ENCODE measurements at regions not wholly inside any gene's neighbourhood (a gene's known extent, or its start where the extent isn't known, plus 50 kb on each side); places are given as distances from the start of the nearest gene placed in this dataset.

- DNase-seq (ENCODE audit: low read depth): no peak
Measured at GRCh38 chr1:5497503-5497902, 494.7 kb downstream of the NPHP4 start.

DNA sequence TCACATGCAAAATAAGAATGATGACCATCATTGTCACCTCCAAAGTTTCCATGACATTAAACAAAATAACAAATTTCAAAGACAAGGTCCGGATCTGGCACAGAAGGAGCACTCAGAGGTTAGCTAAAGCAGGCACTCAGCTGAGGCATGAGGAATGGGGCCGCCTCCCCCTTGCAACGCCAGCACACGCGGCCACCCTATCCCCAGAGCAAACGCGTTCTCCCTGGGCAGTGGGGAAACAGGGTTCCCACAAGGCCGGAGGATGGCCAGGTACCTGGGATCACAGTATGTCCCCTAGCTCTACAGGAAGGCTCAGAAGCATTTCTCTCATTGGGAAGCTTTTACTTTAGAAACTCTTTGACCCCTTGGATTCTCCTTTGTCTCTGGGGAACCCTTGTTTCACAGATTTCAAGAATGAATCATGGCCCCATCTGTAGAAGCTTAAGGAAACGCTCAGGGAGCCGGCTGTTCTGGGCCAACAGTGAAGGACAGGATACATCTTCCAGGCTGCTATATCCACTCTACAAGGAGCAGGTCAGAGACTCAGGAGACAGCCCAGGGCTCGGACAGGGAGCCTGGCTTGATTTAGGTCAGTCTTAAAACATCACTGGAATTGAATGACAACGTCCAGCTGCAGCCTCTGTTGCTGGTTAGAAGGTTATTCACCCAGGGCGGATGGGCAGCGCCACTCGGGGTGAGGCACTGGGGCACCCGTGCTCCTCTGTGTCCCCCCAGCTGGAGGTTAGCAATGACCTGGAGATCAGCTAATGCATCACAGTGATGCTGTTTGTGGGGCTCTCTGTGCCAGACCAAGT lies 496.4 kb downstream of the NPHP4 start:
- no peak for DNase-seq (ENCODE audit: low read depth)

- no peak for DNase-seq (ENCODE audit: low read depth)
Measured at GRCh38 chr1:5494518-5494917, 497.7 kb downstream of the NPHP4 start.

DNA sequence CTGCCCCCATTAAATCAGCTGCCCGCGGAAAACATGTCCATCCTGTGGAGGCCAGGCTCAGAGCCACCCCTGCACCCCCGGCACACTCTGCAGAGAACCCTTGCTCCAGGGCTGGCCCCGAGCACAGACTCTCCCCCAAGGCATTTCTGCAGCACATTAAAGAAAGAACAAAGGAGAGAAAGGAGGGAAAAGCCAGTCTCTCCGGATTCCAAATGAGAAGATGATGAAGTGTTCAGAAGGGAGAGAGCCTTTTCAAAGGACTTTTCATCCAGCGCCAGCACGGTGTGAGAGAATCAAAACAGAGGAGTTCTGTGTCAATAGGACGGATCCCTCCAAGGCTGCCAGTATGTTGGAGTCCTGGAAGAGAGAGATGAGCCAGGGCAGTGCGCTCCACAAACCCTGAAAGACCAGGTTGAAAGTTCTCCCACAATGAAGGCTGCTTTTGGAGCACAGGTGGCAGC lies 498.3 kb downstream of the NPHP4 start:
- no peak for DNase-seq (ENCODE audit: low read depth)

DNA sequence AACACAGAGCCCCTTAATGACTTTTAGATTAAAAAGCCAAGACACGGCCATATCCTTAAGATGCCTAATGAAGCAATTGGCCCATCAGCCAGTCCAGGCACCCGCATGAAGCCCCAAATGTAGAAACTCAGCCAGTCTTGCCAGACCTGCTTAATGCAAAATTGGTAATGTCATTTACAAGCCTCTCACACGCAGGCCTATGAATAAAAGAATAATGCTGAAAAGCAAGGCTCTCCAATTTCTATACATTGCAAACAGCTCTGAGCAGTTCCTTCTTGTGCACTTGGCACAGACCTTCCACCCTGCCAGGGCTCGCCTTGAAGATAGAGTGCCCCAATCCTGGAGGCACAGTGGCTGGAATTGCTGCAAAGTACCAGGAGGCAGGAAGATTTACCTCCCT lies 498.9 kb downstream of the NPHP4 start:
- DNase-seq (ENCODE audit: low read depth): no peak

DNA sequence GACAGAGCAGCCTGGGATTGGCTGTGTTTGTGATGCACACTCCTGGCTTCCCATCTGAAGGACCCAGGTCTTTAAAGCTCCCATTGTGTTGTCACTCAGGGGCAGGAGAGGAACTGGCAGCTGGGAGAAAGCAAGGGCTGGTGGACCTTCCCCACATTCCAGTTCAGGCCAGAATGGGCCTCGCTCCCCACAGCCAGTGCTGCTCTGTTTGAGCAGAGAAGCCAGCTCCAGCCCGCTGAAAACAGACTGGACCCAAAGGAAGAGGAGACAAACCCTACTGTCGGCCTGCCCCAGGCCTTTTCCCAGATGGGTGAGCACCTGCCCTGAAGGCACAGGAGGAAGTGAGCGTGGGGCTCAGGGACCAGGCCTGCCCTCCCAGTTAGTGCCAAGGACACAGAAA lies 499.4 kb downstream of the NPHP4 start:
- no peak for DNase-seq (ENCODE audit: low read depth)

DNA sequence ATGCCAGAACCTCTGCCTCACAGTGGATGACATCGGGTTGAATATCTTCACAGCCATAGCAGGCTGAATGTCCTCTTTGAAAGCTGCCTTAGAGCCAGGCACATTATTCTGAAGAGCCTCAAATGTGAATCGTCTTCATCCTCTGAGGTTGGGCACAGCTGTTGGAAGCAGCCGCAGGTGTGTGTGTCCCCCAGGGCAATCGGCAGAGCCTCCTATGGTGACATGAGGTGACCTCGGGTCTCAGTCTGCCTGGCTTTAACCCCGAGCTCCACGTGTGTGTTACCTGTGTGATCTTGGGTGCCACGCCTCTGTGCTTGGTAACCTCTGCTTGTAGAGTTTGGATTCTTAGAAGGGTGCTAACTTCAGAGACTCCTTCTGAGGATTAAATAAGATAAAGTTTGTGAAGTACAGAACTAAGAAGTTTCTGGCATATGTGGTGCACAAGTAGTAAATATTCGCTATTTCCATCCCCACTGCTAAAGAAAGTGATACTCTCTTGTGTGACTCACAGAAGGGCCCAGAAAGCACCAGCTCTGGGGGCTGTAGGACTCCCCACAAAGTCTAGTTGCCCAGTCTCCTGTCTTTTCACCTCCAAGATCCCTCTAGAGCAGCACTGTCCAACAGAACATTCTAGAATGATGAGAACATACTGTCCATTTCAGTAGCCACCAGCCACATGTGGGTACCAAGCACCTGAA lies 500.9 kb downstream of the NPHP4 start:
- no peak for DNase-seq (ENCODE audit: low read depth)

- no peak for DNase-seq (ENCODE audit: low read depth)
Measured at GRCh38 chr1:5490635-5491034, 501.6 kb downstream of the NPHP4 start.

DNA sequence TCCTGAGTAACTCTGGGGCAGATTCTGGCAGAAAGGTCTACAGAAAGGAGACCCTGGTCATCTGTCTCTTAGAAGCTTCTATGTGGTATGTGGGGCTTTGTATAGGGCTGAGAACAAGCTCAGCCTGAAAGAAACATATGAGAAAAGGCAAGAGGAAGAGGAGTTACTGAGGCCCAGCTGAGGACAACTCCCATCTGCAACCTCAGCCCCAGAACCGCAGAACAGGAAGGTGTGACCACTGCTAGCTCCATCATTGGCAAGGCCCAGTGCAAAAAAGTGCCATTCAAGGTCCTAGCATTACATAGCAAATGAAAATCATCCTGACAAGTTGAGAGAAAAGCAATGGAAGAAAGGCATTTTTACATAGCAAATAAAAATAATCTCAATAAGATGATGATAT lies 503.8 kb downstream of the NPHP4 start:
- no peak for DNase-seq (ENCODE audit: low read depth)

DNA sequence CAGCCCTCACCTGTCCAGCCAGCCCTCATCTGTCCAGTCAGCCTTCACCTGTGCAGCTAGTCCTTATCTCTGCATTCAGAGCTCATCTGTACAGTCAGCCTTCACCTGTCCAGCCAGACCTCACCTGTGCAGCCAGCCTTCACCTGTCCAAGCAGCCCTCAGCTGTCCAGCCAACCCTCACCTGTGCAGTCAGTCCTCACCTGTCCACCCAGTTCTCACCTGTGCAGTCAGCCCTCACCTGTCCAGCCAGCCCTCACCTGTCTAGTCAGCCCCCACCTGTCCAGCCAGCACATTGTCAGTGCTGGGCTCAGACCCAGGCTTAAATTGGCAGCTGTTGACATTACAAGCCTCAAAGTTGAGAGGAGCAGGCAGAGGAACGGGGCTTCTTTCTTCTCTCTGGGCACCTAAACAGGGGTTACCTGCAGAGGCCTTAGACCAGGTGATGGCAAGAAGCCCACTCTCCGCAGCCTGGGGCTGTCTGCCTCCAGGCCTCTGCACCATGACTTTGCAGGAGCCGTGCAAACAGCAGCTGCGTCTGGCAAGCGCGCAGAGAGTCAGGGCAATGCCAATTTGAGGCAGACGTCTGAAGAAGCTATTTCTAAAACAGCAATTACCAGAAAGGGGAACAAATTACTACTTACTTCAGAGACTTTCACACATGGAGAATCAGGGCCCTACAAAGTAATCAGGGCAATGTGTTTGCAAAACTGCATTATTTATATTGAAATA lies 506.1 kb downstream of the NPHP4 start:
- no peak for DNase-seq (ENCODE audit: low read depth)

DNA sequence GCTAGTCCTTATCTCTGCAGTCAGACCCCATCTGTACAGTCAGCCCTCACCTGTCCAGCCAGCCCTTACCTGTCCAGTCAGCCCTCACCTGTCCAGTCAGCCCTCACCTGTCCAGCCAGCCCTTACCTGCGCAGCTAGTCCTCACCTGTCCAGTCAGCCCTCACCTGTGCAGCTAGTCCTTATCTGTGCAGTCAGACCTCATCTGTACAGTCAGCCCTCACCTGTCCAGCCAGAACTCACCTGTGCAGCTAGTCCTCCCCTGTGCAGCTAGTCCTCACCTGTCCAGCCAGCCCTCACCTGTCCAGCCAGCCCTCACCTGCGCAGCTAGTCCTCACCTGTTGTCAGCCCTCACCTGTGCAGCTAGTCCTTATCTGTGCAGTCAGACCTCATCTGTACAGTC lies 506.8 kb downstream of the NPHP4 start:
- no peak for DNase-seq (ENCODE audit: low read depth)

- DNase-seq (ENCODE audit: low read depth): no peak
Measured at GRCh38 chr1:5484451-5485165, 507.6 kb downstream of the NPHP4 start.

- DNase-seq (ENCODE audit: low read depth): no peak
Measured at GRCh38 chr1:5481889-5482288, 510.3 kb downstream of the NPHP4 start.

DNA sequence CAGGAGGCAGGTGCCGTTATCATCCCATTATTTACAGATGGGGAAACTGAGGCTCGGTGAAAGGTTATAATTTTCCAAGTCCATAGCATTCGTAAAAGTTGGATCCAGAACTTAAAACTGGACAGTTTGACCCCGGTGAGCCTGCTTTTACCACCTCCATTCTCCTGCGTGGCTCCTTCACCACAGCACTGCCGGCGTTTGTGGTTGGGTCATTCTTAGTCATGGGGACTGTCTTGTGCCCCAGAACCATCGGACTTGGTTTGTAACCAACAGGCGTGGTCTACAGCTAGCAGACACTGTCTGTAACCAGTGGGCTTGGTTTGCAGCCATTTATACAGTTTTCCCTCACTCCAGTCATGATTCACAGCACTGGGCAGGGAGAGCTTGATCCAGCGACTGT lies 511.3 kb downstream of the NPHP4 start:
- no peak for DNase-seq (ENCODE audit: low read depth)

DNA sequence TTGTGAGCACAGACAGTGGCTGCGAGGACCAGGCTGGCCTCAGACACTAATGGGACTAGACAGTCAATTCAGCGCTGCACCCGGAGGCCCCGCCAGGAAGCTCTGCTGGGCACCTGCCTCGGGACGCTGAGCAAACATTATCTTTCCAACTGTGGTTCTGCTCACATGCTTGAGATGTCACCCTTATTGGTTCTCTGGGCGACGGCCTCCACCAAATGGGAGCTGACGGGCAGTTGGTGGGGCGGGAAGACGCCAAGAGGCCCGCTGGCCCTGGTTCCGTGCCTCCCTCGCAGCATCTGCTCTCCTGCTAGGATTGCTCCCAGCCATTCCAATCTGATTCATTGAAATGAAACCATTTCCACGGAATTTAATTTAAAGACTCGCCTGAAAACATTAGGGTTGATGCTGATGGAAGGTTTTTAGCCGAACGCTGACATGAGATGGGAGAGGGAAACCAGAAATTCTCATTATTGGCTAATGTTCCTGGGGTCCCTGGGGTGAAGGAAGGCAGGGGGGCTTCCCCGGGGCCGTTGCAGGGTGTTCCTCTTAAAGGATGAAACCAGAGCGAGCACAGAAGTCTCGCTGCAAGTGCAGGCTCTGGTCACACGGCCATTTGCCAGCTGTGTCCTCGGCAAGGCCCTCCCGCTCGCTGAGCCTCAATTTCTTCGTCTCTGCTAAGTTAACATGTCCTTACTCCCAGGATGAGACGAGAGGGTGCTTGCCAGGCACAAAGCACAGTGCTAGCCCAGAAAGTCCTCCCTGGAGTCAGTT lies 512.2 kb downstream of the NPHP4 start:
- DNase-seq (ENCODE audit: low read depth): no peak

- DNase-seq (ENCODE audit: low read depth): no peak
Measured at GRCh38 chr1:5478961-5479360, 513.3 kb downstream of the NPHP4 start.

DNA sequence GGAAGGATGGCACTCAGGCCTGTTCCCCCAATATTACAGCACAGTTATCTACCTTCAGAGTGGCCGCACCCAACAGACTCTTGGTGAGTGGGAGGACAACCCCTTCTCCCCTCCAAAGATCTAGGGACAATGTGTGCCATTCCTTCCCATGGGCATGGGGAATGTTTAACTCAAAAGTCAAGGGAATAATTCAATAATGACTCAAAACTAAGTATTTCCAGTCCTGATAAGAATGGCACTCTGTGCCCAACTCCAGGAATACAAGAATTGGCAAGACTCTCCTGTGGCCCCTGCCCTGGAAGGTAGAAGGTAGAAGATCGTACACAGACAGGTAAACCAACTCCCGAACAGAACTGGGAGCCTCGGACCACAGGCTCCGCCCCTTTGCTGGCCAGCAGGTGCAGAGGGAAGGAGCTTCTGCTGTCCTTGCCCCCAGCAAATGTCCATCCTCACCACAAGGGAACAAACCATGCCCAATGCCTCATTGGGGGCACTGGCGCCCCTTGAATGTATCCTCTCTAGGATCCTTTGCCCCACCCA lies 514.0 kb downstream of the NPHP4 start:
- no peak for DNase-seq (ENCODE audit: low read depth)

DNA sequence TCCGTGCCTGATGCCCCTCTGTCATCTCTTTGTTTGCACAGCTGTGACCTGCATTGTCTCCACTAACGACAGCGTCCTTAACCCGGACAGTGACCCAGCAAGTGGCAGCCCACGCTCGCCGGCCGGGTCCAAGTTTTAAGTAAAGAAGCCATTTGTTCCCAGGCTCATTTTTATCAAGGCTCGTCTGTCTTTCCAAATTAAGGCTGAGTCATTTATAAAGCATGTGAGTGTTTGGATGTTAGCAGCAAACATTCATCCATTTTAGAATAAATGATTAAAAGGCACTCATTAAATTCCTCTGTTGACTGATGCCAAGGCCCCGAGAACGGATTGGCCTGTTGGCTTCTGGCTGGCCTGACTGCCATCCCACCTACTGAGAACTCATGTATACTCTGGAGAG lies 514.5 kb downstream of the NPHP4 start:
- DNase-seq (ENCODE audit: low read depth): no peak

DNA sequence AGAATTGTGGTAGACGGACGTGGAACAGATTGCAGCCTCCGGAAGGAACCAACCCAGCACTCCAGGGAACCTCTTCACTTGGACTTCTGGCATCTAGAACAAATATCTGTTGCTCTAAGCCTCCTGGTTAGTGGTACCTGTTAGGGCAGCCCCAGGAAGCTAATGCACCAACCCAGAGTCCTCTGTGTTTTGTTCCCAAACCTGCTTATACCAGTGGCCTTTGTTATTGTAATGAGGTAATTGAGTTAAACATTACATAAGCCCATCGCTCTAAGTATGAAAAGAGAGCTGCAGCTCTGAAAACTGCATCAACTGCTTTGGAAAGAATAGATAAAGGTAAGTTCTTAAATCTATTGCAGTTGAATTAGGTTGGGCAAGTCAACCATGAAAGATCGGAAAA lies 516.7 kb downstream of the NPHP4 start:
- no peak for DNase-seq (ENCODE audit: low read depth)

DNA sequence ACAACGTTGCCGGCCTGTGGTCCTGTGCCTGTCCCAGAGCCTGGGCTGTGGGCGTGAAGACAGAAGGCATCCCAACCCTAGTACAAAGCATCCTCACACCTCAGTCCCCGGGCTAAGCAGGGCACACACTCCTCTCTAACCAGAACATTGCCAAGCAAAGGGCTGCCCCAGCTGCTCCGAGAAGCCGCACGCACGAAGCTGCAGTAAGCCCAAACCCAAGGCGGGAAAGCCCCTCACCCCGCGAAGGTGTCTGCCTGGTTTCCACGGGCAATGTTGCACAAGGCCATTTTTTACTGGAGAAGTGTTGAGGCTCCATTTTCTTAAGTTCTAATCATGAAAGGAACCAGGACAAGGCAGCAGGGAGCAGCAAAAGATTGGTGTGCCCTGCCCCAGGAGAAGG lies 519.0 kb downstream of the NPHP4 start:
- DNase-seq (ENCODE audit: low read depth): no peak

- DNase-seq (ENCODE audit: low read depth): no peak
Measured at GRCh38 chr1:5466487-5466886, 525.7 kb downstream of the NPHP4 start.
